HG03097 (cell line): ENCODE measurements at regions not wholly inside any gene's neighbourhood (a gene's known extent, or its start where the extent isn't known, plus 50 kb on each side); places are given as distances from the start of the nearest gene placed in this dataset.

ENCODE experiments used
- ATAC-seq: cut with Tn5 transposase; IDR thresholded peaks from one replicate; pipeline ENCODE4 v1.9.1; 2021; ENCODE audit not compliant: unreplicated experiment, low FRiP score

GRCh38 chr1:61531716-61532115 is 193.2 kb downstream of the TM2D1 start:
- ATAC-seq: no peak

GRCh38 chr1:61523893-61524605 is 200.9 kb downstream of the TM2D1 start:
- no peak for ATAC-seq

- ATAC-seq: no peak
Observed at GRCh38 chr1:61523229-61523628, 201.7 kb downstream of the TM2D1 start.

GRCh38 chr1:61520401-61520800 is 204.5 kb downstream of the TM2D1 start:
- no peak for ATAC-seq

GRCh38 chr1:61519631-61520030 is 205.3 kb downstream of the TM2D1 start:
- ATAC-seq: no peak

- ATAC-seq: no peak
Observed at GRCh38 chr1:61518670-61519400, 206.1 kb downstream of the TM2D1 start.

- no peak for ATAC-seq
Observed at GRCh38 chr1:61517345-61517744, 207.6 kb downstream of the TM2D1 start.

GRCh38 chr1:61515096-61515495 is 209.8 kb downstream of the TM2D1 start:
- no peak for ATAC-seq
